Naive B cell (primary cell): ENCODE measurements at regions not wholly inside any gene's neighbourhood (a gene's known extent, or its start where the extent isn't known, plus 50 kb on each side); places are given as distances from the start of the nearest gene placed in this dataset.
A peak's percentile ranks its signal among the peaks of the same experiment; 100 is the strongest.

ENCODE experiments used
- ATAC-seq, 2 donors: fragments of 150-1000 bp; cut with Tn5 transposase; 2 replicates each; pipeline ENCODE4 v1.10.0; 2021; ENCODE audit warnings: low read depth in 2 of 2, mild to moderate bottlenecking in 2 of 2, moderate library complexity in 2 of 2
- DNase-seq: peaks from one replicate; pipeline ENCODE4 v3.0.0; 2022
- H3K27ac Mint-ChIP-seq, 6 donors: one replicate each; pipeline ENCODE4 v1.8.0; 2020 to 2022; ENCODE audit warnings: mild to moderate bottlenecking in 6 of 6, mixed read lengths in 6 of 6, moderate library complexity in 5 of 6, inconsistent platforms in 2 of 6
- H3K27me3 Mint-ChIP-seq, 3 donors: one replicate each; pipeline ENCODE4 v1.8.0; 2021 to 2022; ENCODE audit warnings: mixed read lengths in 3 of 3, mild to moderate bottlenecking in 1 of 3
- H3K36me3 Mint-ChIP-seq, 2 donors: one replicate each; pipeline ENCODE4 v1.8.0; 2020 to 2022; ENCODE audit warnings: mixed read lengths in 2 of 2, inconsistent platforms in 1 of 2, mild to moderate bottlenecking in 1 of 2
- H3K4me1 Mint-ChIP-seq, 3 donors: one replicate each; pipeline ENCODE4 v1.8.0; 2020 to 2022; ENCODE audit warnings: mixed read lengths in 3 of 3, inconsistent platforms in 1 of 3, mild to moderate bottlenecking in 1 of 3, moderate library complexity in 1 of 3
- H3K4me3 Mint-ChIP-seq, 8 donors: one replicate each; pipeline ENCODE4 v1.8.0; 2020 to 2022; ENCODE audit warnings: mild to moderate bottlenecking in 8 of 8, mixed read lengths in 8 of 8, moderate library complexity in 8 of 8, inconsistent platforms in 2 of 8
- H3K9me3 Mint-ChIP-seq, 7 donors: one replicate each; pipeline ENCODE4 v1.8.0; 2020 to 2022; ENCODE audit warnings: mixed read lengths in 7 of 7, mild to moderate bottlenecking in 5 of 7, inconsistent platforms in 2 of 7, moderate library complexity in 1 of 7

GRCh38 chr3:72384602-72385001, 463.6 kb downstream of the SHQ1 start:
- peak overlapping the region in 3 of 6 donors; percentile 2 to 45 (median 25) for H3K27ac Mint-ChIP-seq
- no peak for DNase-seq
- peaks cover 47 to 76% (median 65%) of the 10 kb centered on the region in 3 donors for H3K4me1 Mint-ChIP-seq
- H3K27me3 Mint-ChIP-seq: no peaks in the 10 kb centered on the region
- H3K36me3 Mint-ChIP-seq: no peaks in the 10 kb centered on the region
- ATAC-seq: no peak
- no peak overlapping the region for H3K4me3 Mint-ChIP-seq
- no peaks in the 10 kb centered on the region for H3K9me3 Mint-ChIP-seq

- no peaks in the 10 kb centered on the region for H3K9me3 Mint-ChIP-seq
- H3K27ac Mint-ChIP-seq: peak overlapping the region in 3 of 6 donors; percentile 0 to 45 (median 35)
- no peak overlapping the region for H3K4me3 Mint-ChIP-seq
- H3K27me3 Mint-ChIP-seq: no peaks in the 10 kb centered on the region
- no peak for DNase-seq
- no peak for ATAC-seq
- peaks cover 48 to 72% (median 69%) of the 10 kb centered on the region in 3 donors for H3K4me1 Mint-ChIP-seq
- H3K36me3 Mint-ChIP-seq: peaks cover 1 to 3% of the 10 kb centered on the region in 2 donors
Measured at GRCh38 chr3:72383883-72384282, 464.4 kb downstream of the SHQ1 start.

DNA sequence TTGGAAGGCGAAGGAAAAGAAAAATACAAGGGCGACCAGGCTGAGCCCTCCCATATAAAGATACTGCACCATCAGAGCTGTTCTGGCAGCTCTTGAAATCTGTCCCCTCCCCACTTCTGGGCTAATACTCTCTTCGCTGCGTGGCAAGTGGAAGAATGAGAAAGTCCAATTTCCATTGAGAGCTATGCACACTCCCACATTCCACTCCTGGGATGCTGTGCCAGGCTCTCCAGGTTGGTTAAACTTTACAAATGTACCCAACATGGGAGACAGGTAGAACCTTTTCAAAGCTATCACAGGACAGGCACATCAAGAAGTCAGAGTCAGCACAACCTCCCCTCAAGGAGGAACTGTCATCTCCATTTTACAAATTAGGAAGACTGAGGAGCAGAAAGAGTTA, 465.0 kb downstream of the SHQ1 start:
- Mint-ChIP-seq H3K4me3 (no peak overlapping the region), H3K27ac (peak overlapping the region in 3 of 6 donors; percentile 21 to 73 (median 31)), H3K27me3 (no peaks in the 10 kb centered on the region), H3K36me3 (peaks cover 7 to 9% of the 10 kb centered on the region in 2 donors), H3K9me3 (no peaks in the 10 kb centered on the region), H3K4me1 (peaks cover 46 to 76% (median 65%) of the 10 kb centered on the region in 3 donors)
- DNase-seq: no peak
- no peak for ATAC-seq

DNA sequence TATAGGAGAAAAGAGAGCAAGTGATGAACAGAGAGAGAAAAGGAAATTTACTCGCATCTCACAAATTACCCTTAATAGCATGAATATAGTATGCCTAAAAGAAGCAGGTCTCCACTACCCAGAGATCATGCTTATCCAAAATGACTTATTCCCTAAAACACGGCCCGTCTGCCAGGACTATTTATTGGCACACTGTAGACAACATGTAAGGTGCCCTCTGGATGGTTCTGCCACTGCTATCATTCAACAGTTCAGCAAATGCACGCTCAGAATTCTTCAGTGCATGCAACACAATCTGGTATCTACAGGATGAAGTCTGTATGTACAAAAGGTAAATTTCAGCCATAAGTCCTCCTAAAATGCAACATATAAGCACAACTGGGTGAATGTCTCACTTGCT, 465.8 kb downstream of the SHQ1 start:
- peaks cover 8 to 12% of the 10 kb centered on the region in 2 donors for H3K36me3 Mint-ChIP-seq
- no peaks in the 10 kb centered on the region for H3K9me3 Mint-ChIP-seq
- no peak for DNase-seq
- H3K27ac Mint-ChIP-seq: peak overlapping the region in 2 of 6 donors; percentile 11 to 59
- peaks cover 43 to 76% (median 60%) of the 10 kb centered on the region in 3 donors for H3K4me1 Mint-ChIP-seq
- H3K27me3 Mint-ChIP-seq: no peaks in the 10 kb centered on the region
- H3K4me3 Mint-ChIP-seq: no peak overlapping the region
- no peak for ATAC-seq

DNA sequence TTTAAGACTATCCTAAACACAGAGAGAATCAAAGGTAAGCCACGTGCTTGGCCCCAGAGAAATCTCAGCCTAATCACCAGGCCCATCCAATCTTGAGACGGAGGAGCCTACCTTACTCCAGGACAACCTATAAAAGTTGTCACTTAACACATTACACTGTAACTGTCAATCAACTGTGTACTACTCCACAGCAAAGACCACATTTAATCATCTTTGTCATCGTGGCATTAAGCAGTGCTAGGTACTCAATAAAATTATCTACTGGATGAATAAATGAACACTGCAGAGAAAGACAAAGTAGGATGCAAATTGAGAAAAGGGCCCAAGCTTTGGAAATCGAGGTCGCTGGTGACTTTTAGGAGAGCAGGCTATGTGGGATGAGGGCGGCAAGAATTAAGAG, 466.7 kb downstream of the SHQ1 start:
- no peaks in the 10 kb centered on the region for H3K9me3 Mint-ChIP-seq
- no peak overlapping the region for H3K4me3 Mint-ChIP-seq
- peaks cover 8 to 12% of the 10 kb centered on the region in 2 donors for H3K36me3 Mint-ChIP-seq
- H3K4me1 Mint-ChIP-seq: peaks cover 43 to 76% (median 57%) of the 10 kb centered on the region in 3 donors
- ATAC-seq (no peak), DNase-seq (no peak)
- no peaks in the 10 kb centered on the region for H3K27me3 Mint-ChIP-seq
- H3K27ac Mint-ChIP-seq: peak overlapping the region in 3 of 6 donors; percentile 30 to 65 (median 59)

DNA sequence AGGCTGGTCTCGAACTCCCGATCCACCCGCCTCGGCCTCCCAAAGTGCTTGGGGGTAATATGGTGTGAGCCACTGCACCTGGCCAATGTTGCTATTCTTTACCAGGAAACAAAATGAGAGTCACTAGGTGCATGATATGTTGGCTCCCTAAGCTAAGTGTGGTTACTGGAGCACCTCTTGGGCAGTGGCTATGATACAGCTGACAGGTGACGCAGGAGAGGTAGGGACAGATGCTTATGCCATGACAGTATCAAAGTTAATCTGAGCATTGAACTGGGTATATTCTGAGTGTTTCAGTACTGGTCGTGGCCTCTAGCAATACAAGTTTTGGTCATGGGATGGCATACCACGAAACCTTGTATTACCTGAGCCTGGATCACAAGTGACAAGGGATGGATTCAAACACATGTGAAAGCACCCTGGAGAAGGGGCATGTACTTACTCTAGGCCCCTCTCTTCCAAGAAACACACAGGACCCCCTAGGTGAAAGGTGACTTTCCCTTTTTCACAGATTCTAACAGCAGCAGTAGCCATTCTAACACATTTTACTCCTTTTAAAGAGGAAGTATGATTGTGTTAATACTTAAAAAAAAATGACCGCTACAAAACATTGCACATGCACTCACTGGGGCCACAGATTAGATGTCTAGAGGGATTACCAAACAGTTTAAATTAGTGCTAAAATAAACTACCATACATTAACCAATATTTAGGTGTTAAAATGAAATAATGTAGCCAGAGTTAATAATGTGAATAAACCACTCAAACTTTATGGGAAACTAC, 467.3 kb downstream of the SHQ1 start:
- Mint-ChIP-seq H3K9me3 (no peaks in the 10 kb centered on the region), H3K4me3 (no peak overlapping the region), H3K4me1 (peaks cover 38 to 71% (median 57%) of the 10 kb centered on the region in 3 donors), H3K36me3 (peaks cover 8 to 12% of the 10 kb centered on the region in 2 donors), H3K27me3 (no peaks in the 10 kb centered on the region), H3K27ac (peak overlapping the region in 1 of 6 donors; percentile 20)
- DNase-seq (no peak), ATAC-seq (no peak)

DNA sequence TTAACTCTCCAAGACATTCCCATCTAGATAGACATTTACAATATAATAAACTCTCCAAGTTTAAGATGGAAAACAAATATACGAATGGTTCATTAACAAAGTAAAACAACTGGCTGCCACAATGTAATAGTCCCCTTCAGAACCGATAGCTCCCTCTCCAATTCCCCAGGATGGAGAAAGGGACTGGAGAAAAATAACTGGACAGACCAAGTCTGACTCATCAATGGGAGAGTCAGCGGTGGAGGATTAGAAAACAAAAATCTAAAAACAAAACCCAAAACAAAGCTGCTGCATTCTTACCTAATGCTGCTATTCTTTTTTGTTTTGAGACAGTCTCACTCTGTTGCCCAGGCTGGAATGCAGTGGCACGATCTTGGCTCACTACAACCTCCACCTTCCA, 468.1 kb downstream of the SHQ1 start:
- no peak for DNase-seq
- no peak for ATAC-seq
- H3K27ac Mint-ChIP-seq: no peak overlapping the region
- peaks cover 42 to 73% (median 62%) of the 10 kb centered on the region in 3 donors for H3K4me1 Mint-ChIP-seq
- no peak overlapping the region for H3K4me3 Mint-ChIP-seq
- peaks cover 8 to 12% of the 10 kb centered on the region in 2 donors for H3K36me3 Mint-ChIP-seq
- H3K27me3 Mint-ChIP-seq: no peaks in the 10 kb centered on the region
- H3K9me3 Mint-ChIP-seq: no peaks in the 10 kb centered on the region

DNA sequence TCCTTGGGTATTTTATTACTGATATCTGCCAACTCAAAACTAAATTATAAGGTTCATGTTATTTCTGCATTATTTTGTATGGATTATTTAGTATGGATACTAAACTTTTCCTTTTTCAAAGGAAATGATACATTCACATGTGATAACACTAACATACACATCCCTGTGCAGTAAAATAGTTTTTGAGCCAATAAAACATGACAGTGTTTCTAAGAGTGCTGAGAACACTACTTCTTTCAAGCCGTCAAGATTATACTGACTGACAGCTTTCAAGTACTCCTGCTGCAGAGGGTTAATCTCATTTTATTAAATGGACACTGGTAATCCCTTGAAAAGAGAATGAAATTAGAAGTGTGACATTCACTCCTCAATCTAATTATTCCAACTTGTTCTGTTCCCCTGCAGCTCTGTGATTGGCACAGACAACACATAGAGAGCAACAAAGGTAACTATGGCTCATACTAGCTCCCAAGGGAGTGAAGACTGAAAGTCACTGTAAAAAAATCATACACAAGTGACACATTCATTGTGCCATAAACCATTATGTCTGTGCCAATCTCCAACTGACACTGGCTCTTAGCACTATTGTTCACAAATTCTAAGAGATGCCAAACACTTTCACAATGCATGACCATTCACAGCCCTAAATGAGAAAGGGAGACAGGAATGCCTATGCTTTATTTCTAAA, 468.6 kb downstream of the SHQ1 start:
- H3K4me1 Mint-ChIP-seq: peaks cover 37 to 69% (median 57%) of the 10 kb centered on the region in 3 donors
- peak overlapping the region in 1 of 6 donors; percentile 37 for H3K27ac Mint-ChIP-seq
- H3K9me3 Mint-ChIP-seq: no peaks in the 10 kb centered on the region
- no peak for DNase-seq
- no peak for ATAC-seq
- no peak overlapping the region for H3K4me3 Mint-ChIP-seq
- H3K27me3 Mint-ChIP-seq: no peaks in the 10 kb centered on the region
- H3K36me3 Mint-ChIP-seq: peaks cover 8 to 12% of the 10 kb centered on the region in 2 donors

DNA sequence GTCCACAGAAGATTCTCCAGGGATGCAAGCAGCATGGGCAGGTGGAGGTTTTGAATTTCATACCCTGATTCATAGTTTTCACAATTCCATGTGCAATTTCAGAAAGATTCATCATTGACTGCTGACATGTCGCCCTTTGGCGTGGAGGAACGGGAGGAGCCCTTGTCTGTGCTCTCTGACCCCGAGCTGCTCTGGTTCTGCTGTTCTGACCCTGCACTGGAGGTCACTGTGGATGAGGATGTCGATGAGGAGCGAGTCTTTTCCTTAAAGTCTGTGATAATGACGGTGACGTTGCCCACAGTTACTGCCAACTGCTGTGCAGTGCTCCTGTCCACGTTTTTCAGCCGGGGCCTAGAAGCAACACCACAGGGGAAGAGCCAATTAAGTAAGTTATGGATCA, 470.0 kb downstream of the SHQ1 start:
- Mint-ChIP-seq H3K4me3 (no peak overlapping the region), H3K27me3 (no peaks in the 10 kb centered on the region)

GRCh38 chr3:72376956-72377710, 471.1 kb downstream of the SHQ1 start:
- Mint-ChIP-seq H3K27me3 (no peaks in the 10 kb centered on the region), H3K4me1 (peaks cover 27 to 50% (median 33%) of the 10 kb centered on the region in 3 donors), H3K27ac (peak overlapping the region in 1 of 6 donors; percentile 61)

More for the DNA sequence above, 470.0 kb downstream of the SHQ1 start:
- DNase-seq (no peak), ATAC-seq (no peak)
- Mint-ChIP-seq H3K36me3 (peaks cover 12 to 14% of the 10 kb centered on the region in 2 donors), H3K27ac (peak overlapping the region in 2 of 6 donors; percentile 22 to 45), H3K4me1 (peaks cover 36 to 61% (median 44%) of the 10 kb centered on the region in 3 donors), H3K9me3 (no peaks in the 10 kb centered on the region)

DNA sequence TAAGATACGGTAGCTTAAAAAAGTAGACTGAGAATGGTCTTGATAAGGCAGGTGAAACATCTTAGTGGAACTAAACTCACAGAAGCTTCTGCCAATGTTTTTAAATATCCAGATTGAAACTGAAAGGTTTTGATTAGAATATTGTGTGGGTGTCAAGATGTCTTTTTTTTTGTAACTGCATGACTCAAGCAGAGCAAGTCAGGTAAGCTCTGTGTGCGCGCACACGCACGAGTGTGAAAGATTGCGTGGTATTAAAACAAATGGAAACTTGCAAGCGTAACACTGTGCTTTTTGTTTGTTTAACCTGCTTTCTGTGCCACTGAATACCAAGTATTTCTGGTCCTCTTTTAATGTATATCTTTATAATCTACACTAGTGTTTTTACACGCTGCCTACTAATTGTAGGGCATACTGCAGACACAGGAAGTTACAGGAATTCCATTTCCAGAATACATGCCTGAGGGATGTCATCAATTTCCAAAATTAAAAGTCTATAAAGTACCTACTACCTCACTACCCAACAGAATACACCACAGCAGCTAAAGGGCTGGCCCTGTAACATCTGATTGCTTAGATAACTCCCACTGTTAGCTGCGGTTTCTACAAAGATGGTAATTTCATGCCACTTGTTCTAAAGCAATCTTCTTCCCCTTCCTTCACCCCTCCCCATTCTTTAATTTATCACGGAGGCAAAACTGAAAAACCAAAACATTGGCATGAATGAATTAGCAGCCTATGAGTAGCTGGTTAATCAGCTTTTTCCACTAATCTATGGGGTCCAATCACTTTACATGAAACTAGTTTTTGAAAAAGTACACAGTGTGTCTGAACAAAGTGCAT, 472.8 kb downstream of the SHQ1 start:
- H3K4me3 Mint-ChIP-seq: peak overlapping the region in 3 of 8 donors; percentile 6 to 65 (median 56)
- H3K4me1 Mint-ChIP-seq: peaks cover 12 to 33% (median 16%) of the 10 kb centered on the region in 3 donors
- DNase-seq (peak; percentile 10), ATAC-seq (peak; percentile 40 to 65)
- no peaks in the 10 kb centered on the region for H3K9me3 Mint-ChIP-seq
- H3K27ac Mint-ChIP-seq: peak overlapping the region in 2 of 6 donors; percentile 6 to 21
- no peaks in the 10 kb centered on the region for H3K27me3 Mint-ChIP-seq
- H3K36me3 Mint-ChIP-seq: peaks cover 12 to 14% of the 10 kb centered on the region in 2 donors

More at GRCh38 chr3:72376956-72377710, 471.1 kb downstream of the SHQ1 start:
- no peak for ATAC-seq
- no peak overlapping the region for H3K4me3 Mint-ChIP-seq
- no peaks in the 10 kb centered on the region for H3K9me3 Mint-ChIP-seq
- no peak for DNase-seq
- peaks cover 12 to 14% of the 10 kb centered on the region in 2 donors for H3K36me3 Mint-ChIP-seq

- peak overlapping the region in 1 of 6 donors; percentile 71 for H3K27ac Mint-ChIP-seq
Measured at GRCh38 chr3:72373139-72373538, 475.1 kb downstream of the SHQ1 start.

More at GRCh38 chr3:72373139-72373538, 475.1 kb downstream of the SHQ1 start:
- no peaks in the 10 kb centered on the region for H3K27me3 Mint-ChIP-seq
- no peak for ATAC-seq
- H3K4me3 Mint-ChIP-seq: no peak overlapping the region
- DNase-seq: no peak
- peaks cover 0 to 1% (median 0%) of the 10 kb centered on the region in 7 donors for H3K9me3 Mint-ChIP-seq
- H3K36me3 Mint-ChIP-seq: peaks cover 2 to 6% of the 10 kb centered on the region in 2 donors
- peaks cover 10 to 14% (median 13%) of the 10 kb centered on the region in 3 donors for H3K4me1 Mint-ChIP-seq
